Activated CD4-positive, alpha-beta T cell treated with anti-CD3 and anti-CD28 coated beads, Interleukin-10, Interleukin-2, amounts not matched to agents 100 ng/mL and 50 ng/mL, durations not matched to agents 16 hours and 8 hours (primary cell): ENCODE measurements at regions not wholly inside any gene's neighbourhood (a gene's known extent, or its start where the extent isn't known, plus 50 kb on each side); places are given as distances from the start of the nearest gene placed in this dataset.

Experiments used
- DNase-seq: peaks from one replicate; pipeline ENCODE4 v3.0.0-alpha.2; 2020

GRCh38 chr4:96708766-96709165 is 868.9 kb downstream of the PDHA2 start:
- no peak for DNase-seq

GRCh38 chr4:96713271-96713850 is 873.5 kb downstream of the PDHA2 start:
- no peak for DNase-seq

- no peak for DNase-seq
Measured at GRCh38 chr4:96729641-96730040, 889.7 kb downstream of the PDHA2 start.

- no peak for DNase-seq
Measured at GRCh38 chr4:96730432-96730831, 890.5 kb downstream of the PDHA2 start.

- no peak for DNase-seq
Measured at GRCh38 chr4:96736352-96736889, 896.5 kb downstream of the PDHA2 start.

GRCh38 chr4:96739101-96739500 is 899.2 kb downstream of the PDHA2 start:
- no peak for DNase-seq

GRCh38 chr4:96742332-96743014 is 902.6 kb downstream of the PDHA2 start:
- no peak for DNase-seq

- no peak for DNase-seq
Measured at GRCh38 chr4:96744676-96745075, 904.8 kb downstream of the PDHA2 start.

- DNase-seq, result no peak
Measured at GRCh38 chr4:96753216-96753615, 913.3 kb downstream of the PDHA2 start.

- no peak for DNase-seq
Measured at GRCh38 chr4:96755569-96756484, 915.9 kb downstream of the PDHA2 start.

GRCh38 chr4:96756584-96756983 is 916.7 kb downstream of the PDHA2 start:
- no peak for DNase-seq

- no peak for DNase-seq
Measured at GRCh38 chr4:96763546-96763945, 923.7 kb downstream of the PDHA2 start.

GRCh38 chr4:96766359-96766758 is 926.5 kb downstream of the PDHA2 start:
- DNase-seq, result no peak

- no peak for DNase-seq
Measured at GRCh38 chr4:96767815-96768480, 928.1 kb downstream of the PDHA2 start.

GRCh38 chr4:96775501-96775900 is 935.6 kb downstream of the PDHA2 start:
- DNase-seq, result no peak

GRCh38 chr4:96776920-96777527 is 937.1 kb downstream of the PDHA2 start:
- no peak for DNase-seq

GRCh38 chr4:96784336-96784735 is 944.4 kb downstream of the PDHA2 start:
- DNase-seq, result no peak

- no peak for DNase-seq
Measured at GRCh38 chr4:96786306-96786705, 946.4 kb downstream of the PDHA2 start.

- DNase-seq, result no peak
Measured at GRCh38 chr4:96787766-96788165, 947.9 kb downstream of the PDHA2 start.

- DNase-seq, result no peak
Measured at GRCh38 chr4:96809563-96809962, 969.7 kb downstream of the PDHA2 start.

GRCh38 chr4:96827086-96827485 is 987.2 kb downstream of the PDHA2 start:
- DNase-seq, result no peak

- DNase-seq, result no peak
Measured at GRCh38 chr4:96833831-96834230, 993.9 kb downstream of the PDHA2 start.

GRCh38 chr4:96835991-96836390 is 996.1 kb downstream of the PDHA2 start:
- DNase-seq, result no peak
